ENCODE measurements at regions not wholly inside any gene's neighbourhood (a gene's known extent, or its start where the extent isn't known, plus 50 kb on each side); places are given as distances from the start of the nearest gene placed in this dataset.
A peak's percentile ranks its signal among the peaks of the same experiment; 100 is the strongest.

DNA sequence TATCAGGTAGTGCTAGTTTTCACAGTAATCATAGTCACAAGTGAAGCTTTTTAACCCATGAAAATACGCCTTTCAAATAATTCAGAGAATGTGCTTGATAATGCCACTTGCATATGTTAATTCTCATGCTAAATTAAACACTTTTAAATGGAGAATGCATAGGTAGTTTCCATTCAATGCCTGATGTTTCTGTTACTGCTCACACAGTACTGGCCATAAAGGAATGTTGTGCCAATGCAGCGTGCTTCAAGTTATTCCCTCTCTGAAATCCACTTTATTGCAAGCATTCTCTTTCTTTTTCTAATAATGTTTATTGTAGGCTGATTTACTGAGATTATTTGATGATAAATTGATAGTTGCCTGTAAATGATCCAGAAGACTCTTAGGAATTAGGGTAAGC is 513.0 kb upstream of the KLF12 start:
- Mint-ChIP-seq H3K9me3 (no peaks in the 10 kb centered on the region), H3K4me1 (no peaks in the 10 kb centered on the region), H3K4me3 (no peak overlapping the region; the same call in 1 of the 2 replicates), H3K27me3 (ENCODE audit: low read depth) (no peaks in the 10 kb centered on the region), H3K36me3 (no peaks in the 10 kb centered on the region), H3K27ac (no peak overlapping the region)
- DNase-seq (ENCODE audit: low spot score) (no peak), ATAC-seq (peak; percentile 77)
- CTCF ChIA-PET, result no interaction called here
- POLR2A ChIA-PET, result no interaction called here
- TF ChIP-seq TP53 (CRISPR knock-in tag; IDR thresholded peaks at IDR 0.05) (no peak), CBFB (CRISPR knock-in tag; IDR thresholded peaks at IDR 0.05; ENCODE audit: low read depth) (no peak), FOXP4 (CRISPR knock-in tag; IDR thresholded peaks at IDR 0.05) (no peak)
- TF ChIP-seq, protein P1, sequence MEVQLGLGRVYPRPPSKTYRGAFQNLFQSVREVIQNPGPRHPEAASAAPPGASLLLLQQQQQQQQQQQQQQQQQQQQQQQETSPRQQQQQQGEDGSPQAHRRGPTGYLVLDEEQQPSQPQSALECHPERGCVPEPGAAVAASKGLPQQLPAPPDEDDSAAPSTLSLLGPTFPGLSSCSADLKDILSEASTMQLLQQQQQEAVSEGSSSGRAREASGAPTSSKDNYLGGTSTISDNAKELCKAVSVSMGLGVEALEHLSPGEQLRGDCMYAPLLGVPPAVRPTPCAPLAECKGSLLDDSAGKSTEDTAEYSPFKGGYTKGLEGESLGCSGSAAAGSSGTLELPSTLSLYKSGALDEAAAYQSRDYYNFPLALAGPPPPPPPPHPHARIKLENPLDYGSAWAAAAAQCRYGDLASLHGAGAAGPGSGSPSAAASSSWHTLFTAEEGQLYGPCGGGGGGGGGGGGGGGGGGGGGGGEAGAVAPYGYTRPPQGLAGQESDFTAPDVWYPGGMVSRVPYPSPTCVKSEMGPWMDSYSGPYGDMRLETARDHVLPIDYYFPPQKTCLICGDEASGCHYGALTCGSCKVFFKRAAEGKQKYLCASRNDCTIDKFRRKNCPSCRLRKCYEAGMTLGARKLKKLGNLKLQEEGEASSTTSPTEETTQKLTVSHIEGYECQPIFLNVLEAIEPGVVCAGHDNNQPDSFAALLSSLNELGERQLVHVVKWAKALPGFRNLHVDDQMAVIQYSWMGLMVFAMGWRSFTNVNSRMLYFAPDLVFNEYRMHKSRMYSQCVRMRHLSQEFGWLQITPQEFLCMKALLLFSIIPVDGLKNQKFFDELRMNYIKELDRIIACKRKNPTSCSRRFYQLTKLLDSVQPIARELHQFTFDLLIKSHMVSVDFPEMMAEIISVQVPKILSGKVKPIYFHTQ (CRISPR knock-in tag; IDR thresholded peaks at IDR 0.05), result no peak

- POLR2A ChIA-PET, result no interaction called here
- DNase-seq (ENCODE audit: low spot score) (no peak), ATAC-seq (no peak)
- CTCF ChIA-PET, result no interaction called here
- Mint-ChIP-seq H3K27me3 (ENCODE audit: low read depth) (no peaks in the 10 kb centered on the region), H3K27ac (no peak overlapping the region), H3K9me3 (no peaks in the 10 kb centered on the region), H3K4me3 (no peak overlapping the region), H3K4me1 (no peaks in the 10 kb centered on the region), H3K36me3 (no peaks in the 10 kb centered on the region)
- TF ChIP-seq SMAD3 (CRISPR knock-in tag; IDR thresholded peaks at IDR 0.05; ENCODE audit: borderline replicate concordance), result no peak
- TF ChIP-seq RELA (CRISPR knock-in tag; IDR thresholded peaks at IDR 0.05; ENCODE audit: borderline replicate concordance), result no peak
- TF ChIP-seq ZNF396 (CRISPR knock-in tag; IDR thresholded peaks at IDR 0.05; ENCODE audit: borderline replicate concordance), result no peak
Measured at GRCh38 chr13:74646091-74646490, 511.9 kb upstream of the KLF12 start.

DNA sequence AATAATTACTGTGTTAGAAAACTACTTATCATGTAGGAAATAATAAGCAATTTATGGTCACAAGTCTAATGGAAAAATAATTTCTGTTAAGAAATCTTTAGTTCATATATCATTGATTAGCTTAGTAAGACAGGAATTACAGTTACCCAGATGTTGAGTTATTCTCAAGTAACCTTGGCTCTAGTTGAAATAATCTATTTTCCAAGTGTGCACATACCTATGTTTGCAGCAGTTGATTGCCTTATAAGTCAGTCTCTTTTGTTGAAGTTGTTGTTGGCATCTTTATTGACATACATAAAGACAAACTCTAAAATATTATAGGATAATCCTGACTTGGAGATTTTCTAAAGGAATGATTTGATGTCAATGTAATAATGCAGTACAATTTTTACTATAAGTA is 511.4 kb upstream of the KLF12 start:
- Mint-ChIP-seq H3K9me3 (no peaks in the 10 kb centered on the region), H3K27me3 (ENCODE audit: low read depth) (no peaks in the 10 kb centered on the region), H3K36me3 (no peaks in the 10 kb centered on the region), H3K4me1 (no peaks in the 10 kb centered on the region), H3K27ac (no peak overlapping the region), H3K4me3 (no peak overlapping the region)
- POLR2A ChIA-PET, result no interaction called here
- ATAC-seq (no peak), DNase-seq (ENCODE audit: low spot score) (no peak)
- CTCF ChIA-PET, result no interaction called here
- TF ChIP-seq ETV6 (CRISPR knock-in tag; IDR thresholded peaks at IDR 0.05) (no peak), ARID4B (CRISPR knock-in tag; IDR thresholded peaks at IDR 0.05; ENCODE audit: borderline replicate concordance) (no peak), RELA (CRISPR knock-in tag; IDR thresholded peaks at IDR 0.05; ENCODE audit: borderline replicate concordance) (no peak)
- TF ChIP-seq, protein P2, sequence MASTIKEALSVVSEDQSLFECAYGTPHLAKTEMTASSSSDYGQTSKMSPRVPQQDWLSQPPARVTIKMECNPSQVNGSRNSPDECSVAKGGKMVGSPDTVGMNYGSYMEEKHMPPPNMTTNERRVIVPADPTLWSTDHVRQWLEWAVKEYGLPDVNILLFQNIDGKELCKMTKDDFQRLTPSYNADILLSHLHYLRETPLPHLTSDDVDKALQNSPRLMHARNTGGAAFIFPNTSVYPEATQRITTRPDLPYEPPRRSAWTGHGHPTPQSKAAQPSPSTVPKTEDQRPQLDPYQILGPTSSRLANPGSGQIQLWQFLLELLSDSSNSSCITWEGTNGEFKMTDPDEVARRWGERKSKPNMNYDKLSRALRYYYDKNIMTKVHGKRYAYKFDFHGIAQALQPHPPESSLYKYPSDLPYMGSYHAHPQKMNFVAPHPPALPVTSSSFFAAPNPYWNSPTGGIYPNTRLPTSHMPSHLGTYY (CRISPR knock-in tag; IDR thresholded peaks at IDR 0.05), result no peak

Data from WTC11 (cell line).